ENCODE measurements at regions not wholly inside any gene's neighbourhood (a gene's known extent, or its start where the extent isn't known, plus 50 kb on each side); places are given as distances from the start of the nearest gene placed in this dataset.
"Not testable (repeated sequence)": the region's sequence is repeated elsewhere in the genome, so short reads cannot be mapped to it uniquely, and the experiment has no call there.

DNA sequence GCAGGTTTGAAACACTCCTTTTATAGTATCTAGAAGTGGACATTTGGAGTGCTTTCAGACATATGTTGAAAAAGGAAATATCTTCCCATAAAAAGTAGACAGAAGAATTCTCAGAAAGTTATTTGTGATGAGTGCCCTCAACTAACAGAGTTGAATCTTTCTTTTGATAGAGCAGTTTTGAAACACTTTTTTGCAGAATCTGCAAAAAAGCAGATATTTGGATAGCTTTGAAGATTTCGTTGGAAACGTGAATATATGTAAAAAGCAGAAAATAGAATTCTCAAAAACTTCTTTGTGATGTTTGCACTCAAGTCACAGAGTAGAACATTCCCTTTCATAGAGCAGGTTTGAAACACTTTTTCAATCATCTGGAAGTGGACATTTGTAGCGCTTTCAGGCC lies 676.4 kb upstream of the ZNF337 start:
- intact Hi-C loops (cut with DNase I; ENCODE audit: low total_unique reads); H3K4me1 ChIP-seq; DNase-seq; H3K9me3 ChIP-seq; H3K27me3 ChIP-seq; H3K4me3 ChIP-seq; H3K27ac ChIP-seq; H3K36me3 ChIP-seq: not testable (repeated sequence)
- 73 to 83% (median 81%) methylated on average over 3 of the region's 3 CpGs for WGBS, 5 donors

DNA sequence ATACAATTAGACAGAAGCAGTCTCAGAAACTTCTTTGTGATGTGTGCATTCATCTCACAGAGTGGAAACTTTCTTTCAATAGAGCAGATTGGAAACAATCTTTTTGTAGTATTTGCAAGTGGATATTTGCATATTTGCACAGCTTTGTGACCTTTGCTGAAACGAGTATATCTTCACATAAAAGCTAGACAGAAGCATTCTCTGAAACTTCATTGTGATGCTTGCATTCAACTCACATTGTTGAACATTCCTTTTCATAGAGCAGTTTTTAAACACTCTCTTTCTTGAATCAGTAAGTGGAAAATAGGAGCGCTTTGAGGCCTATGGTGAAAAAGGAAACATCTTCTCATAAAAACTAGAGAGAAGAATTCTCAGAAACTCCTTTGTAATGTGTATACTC lies 657.9 kb upstream of the ZNF337 start:
- TF ChIP-seq CTCF (IDR thresholded peaks at IDR 0.05) (no peak), POLR2AphosphoS5 (IDR thresholded peaks at IDR 0.05) (no peak), EP300 (IDR thresholded peaks at IDR 0.05) (no peak), POLR2A (IDR thresholded peaks at IDR 0.05) (no peak)
- no peak for DNase-seq
- H3K27ac ChIP-seq, result no peak overlapping the region
- H3K36me3 ChIP-seq, result no peaks in the 10 kb centered on the region
- intact Hi-C loops (cut with DNase I; ENCODE audit: low total_unique reads), result no loop called here
- no peak overlapping the region for H3K4me3 ChIP-seq
- WGBS, 5 donors, result 61 to 65% (median 62%) methylated on average over 2 of the region's 2 CpGs
- no peaks in the 10 kb centered on the region for H3K9me3 ChIP-seq
- H3K27me3 ChIP-seq, result no peaks in the 10 kb centered on the region
- H3K4me1 ChIP-seq, result no peaks in the 10 kb centered on the region

DNA sequence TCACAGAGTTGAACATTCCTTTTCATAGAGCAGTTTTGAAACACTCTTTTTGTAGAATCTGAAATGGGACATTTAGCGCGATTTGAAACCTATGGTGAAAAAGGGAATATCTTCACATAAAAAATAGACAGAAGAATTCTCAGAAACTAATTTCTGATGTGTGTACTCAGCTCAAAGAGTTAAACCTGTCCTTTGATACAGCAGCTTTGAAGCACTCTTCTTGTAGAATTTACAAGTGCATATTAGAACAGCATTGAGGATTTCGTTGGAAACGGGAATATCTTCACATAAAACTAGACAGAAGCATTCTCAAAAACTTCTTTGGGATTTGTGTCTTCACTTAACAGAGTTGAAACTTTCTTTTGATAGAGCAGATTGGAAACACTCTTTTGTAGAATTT lies 650.7 kb upstream of the ZNF337 start:
- H3K27me3 ChIP-seq, result no peaks in the 10 kb centered on the region
- H3K4me3 ChIP-seq, result no peak overlapping the region
- H3K4me1 ChIP-seq, result no peaks in the 10 kb centered on the region
- H3K27ac ChIP-seq, result no peak overlapping the region
- TF ChIP-seq POLR2A (IDR thresholded peaks at IDR 0.05) (no peak), EP300 (IDR thresholded peaks at IDR 0.05) (no peak), CTCF (IDR thresholded peaks at IDR 0.05) (no peak), POLR2AphosphoS5 (IDR thresholded peaks at IDR 0.05) (no peak)
- 88 to 94% (median 92%) methylated on average over 4 of the region's 4 CpGs for WGBS, 5 donors
- H3K9me3 ChIP-seq, result no peaks in the 10 kb centered on the region
- intact Hi-C loops (cut with DNase I; ENCODE audit: low total_unique reads), result no loop called here
- no peaks in the 10 kb centered on the region for H3K36me3 ChIP-seq
- no peak for DNase-seq

DNA sequence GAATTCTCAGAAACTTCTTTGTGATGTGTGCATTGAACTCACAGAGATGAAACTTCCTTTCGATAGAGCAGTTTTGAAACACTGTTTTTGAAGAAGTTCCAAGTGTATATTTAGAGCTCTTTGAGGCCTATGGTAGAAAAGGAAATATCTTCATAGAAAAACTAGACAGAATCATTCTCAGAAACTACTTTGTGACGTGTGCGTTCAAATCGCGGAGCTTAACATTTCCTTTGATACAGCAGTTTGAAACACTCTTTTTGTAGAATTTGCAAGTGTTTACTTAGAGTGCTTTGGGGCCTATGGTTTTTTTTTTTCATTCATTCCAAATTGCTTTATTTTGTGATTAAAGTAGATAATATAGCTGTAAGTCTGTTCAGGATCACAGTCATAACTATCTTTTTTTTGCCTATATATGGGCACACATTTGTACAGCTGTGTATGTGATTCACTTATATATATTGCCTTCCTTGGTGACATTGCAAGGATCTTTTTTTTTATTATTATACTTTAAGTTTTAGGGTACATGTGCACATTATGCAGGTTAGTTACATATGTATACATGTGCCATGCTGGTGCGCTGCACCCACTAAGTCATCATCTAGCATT lies 643.9 kb upstream of the ZNF337 start:
- H3K4me1 ChIP-seq; H3K27me3 ChIP-seq; H3K36me3 ChIP-seq; H3K4me3 ChIP-seq; H3K27ac ChIP-seq; DNase-seq; H3K9me3 ChIP-seq; intact Hi-C loops (cut with DNase I; ENCODE audit: low total_unique reads): not testable (repeated sequence)
- 85 to 95% (median 91%) methylated on average over 6 of the region's 6 CpGs for WGBS, 5 donors

- Histone ChIP-seq H3K9me3 (no peaks in the 10 kb centered on the region), H3K4me3 (no peak overlapping the region), H3K27ac (no peak overlapping the region), H3K36me3 (no peaks in the 10 kb centered on the region), H3K27me3 (no peaks in the 10 kb centered on the region), H3K4me1 (no peaks in the 10 kb centered on the region)
- 74 to 91% (median 84%) methylated on average over 5 of the region's 5 CpGs for WGBS, 5 donors
- intact Hi-C loops (cut with DNase I; ENCODE audit: low total_unique reads), result no loop called here
- TF ChIP-seq POLR2AphosphoS5 (IDR thresholded peaks at IDR 0.05) (no peak), POLR2A (IDR thresholded peaks at IDR 0.05) (no peak), CTCF (IDR thresholded peaks at IDR 0.05) (no peak), EP300 (IDR thresholded peaks at IDR 0.05) (no peak)
- no peak for DNase-seq
Measured at GRCh38 chr20:26324177-26324576, 627.5 kb upstream of the ZNF337 start.

All from stomach (tissue), 8 donors.